ENCODE measurements at regions not wholly inside any gene's neighbourhood (a gene's known extent, or its start where the extent isn't known, plus 50 kb on each side); places are given as distances from the start of the nearest gene placed in this dataset.

GRCh38 chr4:137122876-137123275, 409.4 kb downstream of the PCDH18 start:
- TF ChIP-seq POLR2AphosphoS5 (IDR thresholded peaks at IDR 0.05; ENCODE audit: low read depth) (no peak), CTCF (IDR thresholded peaks at IDR 0.05; ENCODE audit: insufficient read depth, low read length) (no peak), REST (IDR thresholded peaks at IDR 0.05; ENCODE audit: insufficient replicate concordance, low read depth) (no peak), GABPA (IDR thresholded peaks at IDR 0.05; ENCODE audit: low read depth) (no peak), SPI1 (IDR thresholded peaks at IDR 0.05; ENCODE audit: borderline replicate concordance, low read depth) (no peak)

Measured in HL-60 (cell line).